ENCODE measurements at regions not wholly inside any gene's neighbourhood (a gene's known extent, or its start where the extent isn't known, plus 50 kb on each side); places are given as distances from the start of the nearest gene placed in this dataset.

DNA sequence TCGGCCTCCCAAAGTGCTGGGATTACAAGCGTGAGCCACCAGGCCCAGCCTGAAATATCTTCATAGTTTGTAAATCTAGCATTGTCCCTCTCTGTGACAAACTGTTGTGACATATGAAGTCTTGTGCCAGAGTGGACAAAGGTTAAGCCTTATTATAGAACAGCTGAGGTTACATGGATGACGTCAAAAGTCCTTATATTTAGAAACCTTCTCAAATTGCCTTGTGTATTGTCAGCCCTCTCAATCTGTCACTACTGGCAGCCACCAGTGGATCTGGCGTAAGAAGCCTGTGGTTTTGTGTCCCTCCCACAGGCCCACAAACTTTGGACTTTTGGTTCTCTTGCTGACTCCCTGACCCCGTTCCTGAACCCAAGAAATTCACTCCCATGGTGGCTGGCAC, 79.4 kb upstream of the CCDC112 start:
- no TSS peak for BruUV-seq (replicated peaks)
- POLR2A ChIA-PET: no interaction called here
- intact Hi-C loops (cut with micrococcal nuclease; ENCODE audit: unreplicated experiment): loop anchor here (2.0 kb wide), 1 partner anchor 211 kb away; no protein-coding TSS in a partner anchor

DNA sequence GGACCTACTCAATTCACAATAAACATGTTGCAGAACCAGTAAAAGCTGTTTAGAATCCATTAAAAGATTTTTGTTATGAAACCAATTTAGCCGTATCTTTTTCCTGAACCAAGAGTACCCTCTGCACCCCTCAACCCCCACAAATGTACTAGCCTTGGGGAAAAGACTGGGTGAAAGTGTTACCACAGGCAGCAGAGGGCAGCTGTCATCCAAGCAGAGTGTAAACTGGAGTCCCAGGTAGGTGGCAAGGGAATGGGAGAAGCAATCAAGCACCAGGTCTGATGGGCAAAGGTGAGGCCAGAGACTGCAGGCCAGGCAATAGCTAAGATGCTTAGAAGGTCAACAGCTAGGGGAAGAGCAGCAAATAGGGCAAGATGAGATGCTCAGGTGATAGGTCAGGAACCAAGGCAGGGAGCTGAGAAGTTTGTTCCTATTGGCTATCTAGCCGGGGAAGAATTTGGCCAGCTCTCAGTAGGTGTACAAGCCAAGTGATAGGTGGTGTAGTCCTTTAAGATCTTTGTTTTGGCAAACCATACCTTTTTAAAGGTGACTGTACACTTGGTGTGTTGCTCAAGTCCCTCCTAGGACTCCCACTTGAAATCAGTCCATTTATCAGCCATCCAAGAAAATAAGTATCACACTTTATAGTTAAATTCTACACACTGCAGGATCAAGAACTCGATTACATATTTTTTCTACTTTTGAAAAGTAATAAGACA, 77.8 kb upstream of the CCDC112 start:
- ChIA-PET POLR2A (no interaction called here), CTCF (ENCODE audit: low intra/inter-chr PET ratio, low total read pairs) (no interaction called here)
- H2AFZ ChIP-seq (ENCODE audit: low read length): no peak overlapping the region
- in situ Hi-C loops (cut with HindIII; ENCODE audit: extremely low pct_ligation_motif_present, low pct_unique_long_range_greater_than_20kb): no loop called here
- no peak overlapping the region for H3K27ac ChIP-seq (ENCODE audit: extremely low read length, insufficient read depth, low read length)
- peaks cover 6% of the 10 kb centered on the region for H3K4me1 ChIP-seq (ENCODE audit: insufficient read depth, low read length)
- H3K9ac ChIP-seq (ENCODE audit: insufficient read depth, low read depth, low read length): no peak overlapping the region
- DNase-seq (ENCODE audit: low spot score) (no peak), ATAC-seq (peak; percentile 55), FAIRE-seq (no peak)
- peaks cover 0 to 6% of the 10 kb centered on the region in 2 experiments; a peak in 2 of 5 replicates for H3K27me3 ChIP-seq (ENCODE audit: control insufficient read depth in 1 of 2, insufficient read depth in 2 of 2, low read length in 2 of 2)
- no peak overlapping the region for H3K4me2 ChIP-seq (ENCODE audit: low read depth, low read length)
- H3K36me3 ChIP-seq (replicated peaks in 1 of 2; ENCODE audit: control insufficient read depth in 1 of 2, insufficient read depth in 2 of 2, low read length in 2 of 2): no peaks in the 10 kb centered on the region
- TF ChIP-seq ZFP41 (CRISPR knock-in tag; IDR thresholded peaks at IDR 0.05; ENCODE audit: borderline replicate concordance) (no peak), NR2F2 (IDR thresholded peaks at IDR 0.05; ENCODE audit: borderline replicate concordance, low read depth) (no peak), IKZF4 (CRISPR knock-in tag; IDR thresholded peaks at IDR 0.05; ENCODE audit: borderline replicate concordance, low read depth, not compliant biosample characterization) (no peak), GPN1 (CRISPR knock-in tag; IDR thresholded peaks at IDR 0.05; ENCODE audit: borderline replicate concordance) (no peak), EHMT2 (IDR thresholded peaks at IDR 0.05; ENCODE audit: borderline replicate concordance, low read depth, low read length) (no peak), RARA (CRISPR knock-in tag; IDR thresholded peaks at IDR 0.05) (no peak), MEIS1 (CRISPR knock-in tag; IDR thresholded peaks at IDR 0.05; ENCODE audit: borderline replicate concordance) (no peak), STAG1 (CRISPR knock-in tag; IDR thresholded peaks at IDR 0.05) (peak; percentile 36; the same call in 1 of the 2 replicates), ZFP1 (CRISPR knock-in tag; IDR thresholded peaks at IDR 0.05) (no peak)
- TF ChIP-seq, protein P1, sequence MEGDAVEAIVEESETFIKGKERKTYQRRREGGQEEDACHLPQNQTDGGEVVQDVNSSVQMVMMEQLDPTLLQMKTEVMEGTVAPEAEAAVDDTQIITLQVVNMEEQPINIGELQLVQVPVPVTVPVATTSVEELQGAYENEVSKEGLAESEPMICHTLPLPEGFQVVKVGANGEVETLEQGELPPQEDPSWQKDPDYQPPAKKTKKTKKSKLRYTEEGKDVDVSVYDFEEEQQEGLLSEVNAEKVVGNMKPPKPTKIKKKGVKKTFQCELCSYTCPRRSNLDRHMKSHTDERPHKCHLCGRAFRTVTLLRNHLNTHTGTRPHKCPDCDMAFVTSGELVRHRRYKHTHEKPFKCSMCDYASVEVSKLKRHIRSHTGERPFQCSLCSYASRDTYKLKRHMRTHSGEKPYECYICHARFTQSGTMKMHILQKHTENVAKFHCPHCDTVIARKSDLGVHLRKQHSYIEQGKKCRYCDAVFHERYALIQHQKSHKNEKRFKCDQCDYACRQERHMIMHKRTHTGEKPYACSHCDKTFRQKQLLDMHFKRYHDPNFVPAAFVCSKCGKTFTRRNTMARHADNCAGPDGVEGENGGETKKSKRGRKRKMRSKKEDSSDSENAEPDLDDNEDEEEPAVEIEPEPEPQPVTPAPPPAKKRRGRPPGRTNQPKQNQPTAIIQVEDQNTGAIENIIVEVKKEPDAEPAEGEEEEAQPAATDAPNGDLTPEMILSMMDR (CRISPR knock-in tag; IDR thresholded peaks at IDR 0.05): peak; percentile 17; the same call in 1 of the 2 replicates
- BruUV-seq (replicated peaks): no TSS peak
- intact Hi-C loops (cut with micrococcal nuclease; ENCODE audit: unreplicated experiment): loop anchor here (2.0 kb wide), 1 partner anchor 213 kb away; no protein-coding TSS in a partner anchor
- no peaks in the 10 kb centered on the region for H3K79me2 ChIP-seq (ENCODE audit: insufficient read depth, low read length)
- whole genome bisulfite sequencing (ENCODE audit: low lambda C conversion rate): 38% methylated on average over 3 of the region's 3 CpGs
- no peak overlapping the region for H3K4me3 ChIP-seq (replicated peaks in 1 of 3; ENCODE audit: insufficient read depth in 1 of 3, low read depth in 2 of 3, low read length in 3 of 3)
- H3K9me3 ChIP-seq (ENCODE audit: low read length): no peaks in the 10 kb centered on the region
- H4K20me1 ChIP-seq (ENCODE audit: insufficient read depth, low read length): no peaks in the 10 kb centered on the region

More for the DNA sequence above, 79.4 kb upstream of the CCDC112 start:
- DNase-seq (ENCODE audit: low spot score) (peak; percentile 4), ATAC-seq (no peak), FAIRE-seq (no peak)
- Histone ChIP-seq H3K27me3 (ENCODE audit: control insufficient read depth in 1 of 2, insufficient read depth in 2 of 2, low read length in 2 of 2) (peaks cover 0 to 2% of the 10 kb centered on the region in 2 experiments; a peak in 1 of 5 replicates), H3K4me1 (ENCODE audit: insufficient read depth, low read length) (peaks cover 6% of the 10 kb centered on the region), H3K79me2 (ENCODE audit: insufficient read depth, low read length) (no peaks in the 10 kb centered on the region), H3K9me3 (ENCODE audit: low read length) (no peaks in the 10 kb centered on the region), H4K20me1 (ENCODE audit: insufficient read depth, low read length) (no peaks in the 10 kb centered on the region), H3K36me3 (replicated peaks in 1 of 2; ENCODE audit: control insufficient read depth in 1 of 2, insufficient read depth in 2 of 2, low read length in 2 of 2) (no peaks in the 10 kb centered on the region), H3K4me2 (ENCODE audit: low read depth, low read length) (no peak overlapping the region), H2AFZ (ENCODE audit: low read length) (no peak overlapping the region), H3K9ac (ENCODE audit: insufficient read depth, low read depth, low read length) (no peak overlapping the region), H3K27ac (ENCODE audit: extremely low read length, insufficient read depth, low read length) (no peak overlapping the region), H3K4me3 (replicated peaks in 1 of 3; ENCODE audit: insufficient read depth in 1 of 3, low read depth in 2 of 3, low read length in 3 of 3) (no peak overlapping the region)
- in situ Hi-C loops (cut with HindIII; ENCODE audit: extremely low pct_ligation_motif_present, low pct_unique_long_range_greater_than_20kb): no loop called here
- CTCF ChIA-PET (ENCODE audit: low intra/inter-chr PET ratio, low total read pairs): no interaction called here
- no peak for TF ChIP-seq TBX3 (IDR thresholded peaks at IDR 0.05; ENCODE audit: borderline replicate concordance)
- TF ChIP-seq ZBTB21 (CRISPR knock-in tag; IDR thresholded peaks at IDR 0.05): peak; percentile 55
- peak; percentile 78 for TF ChIP-seq CREB1 (IDR thresholded peaks at IDR 0.05)
- no peak for TF ChIP-seq CREB1 (CRISPR knock-in tag; IDR thresholded peaks at IDR 0.05)
- peak; percentile 8; the same call in 1 of the 2 replicates for TF ChIP-seq HNF4A (CRISPR knock-in tag; IDR thresholded peaks at IDR 0.05)
- TF ChIP-seq CEBPB (IDR thresholded peaks at IDR 0.05; ENCODE audit: borderline replicate concordance, low read depth, low read length): peak; percentile 28; the same call in 1 of the 2 replicates
- WGBS (ENCODE audit: low lambda C conversion rate): 0% methylated on average over 5 of the region's 5 CpGs
